ENCODE measurements at regions not wholly inside any gene's neighbourhood (a gene's known extent, or its start where the extent isn't known, plus 50 kb on each side); places are given as distances from the start of the nearest gene placed in this dataset.

DNA sequence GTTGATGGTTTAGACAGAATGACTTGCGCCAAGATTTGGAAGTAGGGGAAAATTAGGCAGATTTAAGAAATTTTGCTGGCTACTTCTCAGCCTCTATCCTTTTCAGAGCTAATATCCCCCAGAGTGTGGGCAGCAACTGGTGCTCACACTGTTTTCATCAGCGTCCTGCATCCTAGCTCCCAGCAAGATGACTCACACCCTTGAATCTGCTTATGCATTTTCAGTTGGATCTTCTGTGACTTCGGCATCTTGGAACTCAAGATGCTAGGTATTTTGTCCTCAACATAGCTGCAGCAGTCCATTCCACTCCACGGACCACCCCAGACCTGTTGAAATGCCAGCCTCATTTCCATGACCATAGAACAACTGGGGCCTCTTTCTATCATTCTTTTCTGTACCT lies 336.1 kb upstream of the NR2F2 start:
- no peaks in the 10 kb centered on the region for H3K9me3 ChIP-seq (replicated peaks; ENCODE audit: insufficient read depth, low read length)
- H3K79me2 ChIP-seq (ENCODE audit: low read length) = no peaks in the 10 kb centered on the region
- H3K9ac ChIP-seq (ENCODE audit: low read length) = no peak overlapping the region
- TF ChIP-seq EZH2phosphoT487 (IDR thresholded peaks at IDR 0.05; ENCODE audit: low read length) (no peak), EZH2 (optimal IDR thresholded peaks at IDR 0.05; ENCODE audit: low read depth, low read length) (no peak)
- TF ChIP-seq, protein P1, sequence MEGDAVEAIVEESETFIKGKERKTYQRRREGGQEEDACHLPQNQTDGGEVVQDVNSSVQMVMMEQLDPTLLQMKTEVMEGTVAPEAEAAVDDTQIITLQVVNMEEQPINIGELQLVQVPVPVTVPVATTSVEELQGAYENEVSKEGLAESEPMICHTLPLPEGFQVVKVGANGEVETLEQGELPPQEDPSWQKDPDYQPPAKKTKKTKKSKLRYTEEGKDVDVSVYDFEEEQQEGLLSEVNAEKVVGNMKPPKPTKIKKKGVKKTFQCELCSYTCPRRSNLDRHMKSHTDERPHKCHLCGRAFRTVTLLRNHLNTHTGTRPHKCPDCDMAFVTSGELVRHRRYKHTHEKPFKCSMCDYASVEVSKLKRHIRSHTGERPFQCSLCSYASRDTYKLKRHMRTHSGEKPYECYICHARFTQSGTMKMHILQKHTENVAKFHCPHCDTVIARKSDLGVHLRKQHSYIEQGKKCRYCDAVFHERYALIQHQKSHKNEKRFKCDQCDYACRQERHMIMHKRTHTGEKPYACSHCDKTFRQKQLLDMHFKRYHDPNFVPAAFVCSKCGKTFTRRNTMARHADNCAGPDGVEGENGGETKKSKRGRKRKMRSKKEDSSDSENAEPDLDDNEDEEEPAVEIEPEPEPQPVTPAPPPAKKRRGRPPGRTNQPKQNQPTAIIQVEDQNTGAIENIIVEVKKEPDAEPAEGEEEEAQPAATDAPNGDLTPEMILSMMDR (IDR thresholded peaks at IDR 0.05; ENCODE audit: low read length) = no peak
- H3K27ac ChIP-seq (ENCODE audit: low read length) = no peak overlapping the region
- no peaks in the 10 kb centered on the region for H3K9me2 ChIP-seq (replicated peaks; ENCODE audit: insufficient read depth, low read length)
- H2AFZ ChIP-seq (ENCODE audit: low read length) = no peak overlapping the region
- no peak overlapping the region for H3K4me2 ChIP-seq (ENCODE audit: low read depth, low read length)
- H3K36me3 ChIP-seq (replicated peaks; ENCODE audit: insufficient read depth, low read length) = no peaks in the 10 kb centered on the region
- no peaks in the 10 kb centered on the region for H3F3A ChIP-seq (ENCODE audit: insufficient read depth, low read length)
- no peak overlapping the region for H3K4me3 ChIP-seq (ENCODE audit: low read length)
- no peaks in the 10 kb centered on the region for H3K27me3 ChIP-seq (replicated peaks; ENCODE audit: insufficient read depth, low read length)
- H3K4me1 ChIP-seq (ENCODE audit: low read length) = no peaks in the 10 kb centered on the region
- no peaks in the 10 kb centered on the region for H4K20me1 ChIP-seq (ENCODE audit: insufficient read depth, low read length)
- DNase-seq = no peak

DNA sequence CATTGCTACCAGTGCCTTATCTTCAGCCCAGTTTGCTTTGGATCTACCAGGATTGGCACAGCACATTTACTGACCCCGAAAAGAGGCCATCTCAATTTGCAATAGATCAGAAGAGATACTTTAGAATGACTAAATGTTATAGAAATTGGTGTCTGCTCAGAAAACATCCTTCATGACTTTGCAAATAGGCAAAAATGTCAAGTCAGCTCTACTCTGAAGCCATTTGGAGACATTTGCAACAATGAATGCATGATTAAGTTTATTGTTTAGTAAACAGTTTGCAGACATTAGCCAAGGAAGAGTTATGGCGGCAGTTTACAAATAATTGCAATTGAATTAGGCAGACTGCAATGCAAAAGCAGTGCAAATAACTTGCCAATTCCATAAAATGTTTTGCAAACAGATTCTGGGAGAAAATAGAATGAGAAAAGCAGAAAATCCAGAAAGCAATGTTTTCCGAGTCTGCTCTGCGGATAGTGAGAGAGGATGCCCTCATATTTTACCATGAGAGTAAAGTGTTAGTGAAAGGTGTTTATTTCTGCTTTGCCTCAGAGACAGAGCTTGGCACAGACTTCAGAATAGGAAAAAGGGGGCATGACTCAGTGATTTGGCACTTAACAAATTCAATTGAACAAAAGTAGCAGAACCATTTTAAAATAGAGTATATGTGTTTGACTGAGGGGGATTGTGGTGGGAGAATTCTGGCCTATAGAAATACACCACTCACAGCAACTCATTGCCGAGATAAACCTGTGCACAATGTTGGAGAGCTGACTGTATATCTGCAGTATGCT lies 334.9 kb upstream of the NR2F2 start:
- TF ChIP-seq, protein P1 (IDR thresholded peaks at IDR 0.05; ENCODE audit: low read length) = no peak
- no peak for TF ChIP-seq EZH2 (optimal IDR thresholded peaks at IDR 0.05; ENCODE audit: low read depth, low read length)
- no peak for TF ChIP-seq EZH2phosphoT487 (IDR thresholded peaks at IDR 0.05; ENCODE audit: low read length)

DNA sequence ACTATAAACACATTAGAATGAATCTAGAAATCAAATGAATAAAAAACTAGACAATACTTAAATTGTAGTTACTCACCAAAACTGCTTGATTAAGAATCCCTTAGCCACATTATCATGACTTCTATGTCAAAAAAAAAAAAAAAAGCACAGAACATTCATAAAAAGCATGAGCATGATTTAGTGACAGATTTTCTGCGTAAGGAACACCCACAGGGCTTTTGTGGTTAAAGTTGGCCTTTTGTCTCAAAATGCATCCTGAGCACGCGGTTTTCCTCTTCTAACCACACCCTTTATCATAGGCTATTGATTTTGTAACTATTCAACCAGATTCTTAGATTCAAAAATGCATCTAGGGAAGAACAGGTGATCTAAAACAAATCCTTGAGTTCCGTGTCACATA lies 334.0 kb upstream of the NR2F2 start:
- Histone ChIP-seq H3K4me2 (ENCODE audit: low read depth, low read length) (no peak overlapping the region), H3K4me3 (ENCODE audit: low read length) (no peak overlapping the region), H3K9ac (ENCODE audit: low read length) (no peak overlapping the region), H3K4me1 (ENCODE audit: low read length) (no peaks in the 10 kb centered on the region), H3K9me2 (replicated peaks; ENCODE audit: insufficient read depth, low read length) (no peaks in the 10 kb centered on the region), H4K20me1 (ENCODE audit: insufficient read depth, low read length) (no peaks in the 10 kb centered on the region), H3K36me3 (replicated peaks; ENCODE audit: insufficient read depth, low read length) (no peaks in the 10 kb centered on the region), H3K27me3 (replicated peaks; ENCODE audit: insufficient read depth, low read length) (no peaks in the 10 kb centered on the region), H2AFZ (ENCODE audit: low read length) (no peak overlapping the region), H3K27ac (ENCODE audit: low read length) (no peak overlapping the region), H3K9me3 (replicated peaks; ENCODE audit: insufficient read depth, low read length) (no peaks in the 10 kb centered on the region), H3K79me2 (ENCODE audit: low read length) (no peaks in the 10 kb centered on the region), H3F3A (ENCODE audit: insufficient read depth, low read length) (no peaks in the 10 kb centered on the region)
- DNase-seq = no peak
- no peak for TF ChIP-seq EZH2 (optimal IDR thresholded peaks at IDR 0.05; ENCODE audit: low read depth, low read length)
- TF ChIP-seq, protein P1 (IDR thresholded peaks at IDR 0.05; ENCODE audit: low read length) = no peak
- no peak for TF ChIP-seq EZH2phosphoT487 (IDR thresholded peaks at IDR 0.05; ENCODE audit: low read length)

More for the DNA sequence above, 334.9 kb upstream of the NR2F2 start:
- Histone ChIP-seq H3K9ac (ENCODE audit: low read length) (no peak overlapping the region), H3K79me2 (ENCODE audit: low read length) (no peaks in the 10 kb centered on the region), H4K20me1 (ENCODE audit: insufficient read depth, low read length) (no peaks in the 10 kb centered on the region), H3K4me1 (ENCODE audit: low read length) (no peaks in the 10 kb centered on the region), H3K4me3 (ENCODE audit: low read length) (no peak overlapping the region), H3K27me3 (replicated peaks; ENCODE audit: insufficient read depth, low read length) (no peaks in the 10 kb centered on the region), H3K9me2 (replicated peaks; ENCODE audit: insufficient read depth, low read length) (no peaks in the 10 kb centered on the region), H3K27ac (ENCODE audit: low read length) (no peak overlapping the region), H3K4me2 (ENCODE audit: low read depth, low read length) (no peak overlapping the region), H3F3A (ENCODE audit: insufficient read depth, low read length) (no peaks in the 10 kb centered on the region), H3K36me3 (replicated peaks; ENCODE audit: insufficient read depth, low read length) (no peaks in the 10 kb centered on the region), H3K9me3 (replicated peaks; ENCODE audit: insufficient read depth, low read length) (no peaks in the 10 kb centered on the region), H2AFZ (ENCODE audit: low read length) (no peak overlapping the region)
- DNase-seq = no peak

Measured in MM.1S (cell line).